T-helper 2 cell treated with Interferon-gamma antibody and Interleukin-4, amounts not matched to agents 5 μg/mL and 100 μg/mL, for 36 hours (primary cell): ENCODE measurements at regions not wholly inside any gene's neighbourhood (a gene's known extent, or its start where the extent isn't known, plus 50 kb on each side); places are given as distances from the start of the nearest gene placed in this dataset.
"Not testable (repeated sequence)": the region's sequence is repeated elsewhere in the genome, so short reads cannot be mapped to it uniquely, and the experiment has no call there.

ENCODE experiments used
- DNase-seq: peaks from one replicate; pipeline ENCODE4 v3.0.0; 2021; ENCODE audit warnings: low spot score
- H3K27ac Mint-ChIP-seq: one replicate; pipeline ENCODE4 v1.8.0; 2021; ENCODE audit warnings: mild to moderate bottlenecking, mixed read lengths
- H3K27me3 Mint-ChIP-seq: one replicate; pipeline ENCODE4 v1.8.0; 2021; ENCODE audit warnings: low read depth, mixed read lengths
- H3K36me3 Mint-ChIP-seq: one replicate; pipeline ENCODE4 v1.8.0; 2021; ENCODE audit warnings: low read depth, mixed read lengths
- H3K4me1 Mint-ChIP-seq: one replicate; pipeline ENCODE4 v1.8.0; 2021; ENCODE audit warnings: low read depth, mixed read lengths
- H3K4me3 Mint-ChIP-seq: one replicate; pipeline ENCODE4 v1.8.0; 2022; ENCODE audit warnings: mild to moderate bottlenecking, moderate library complexity, mixed read lengths
- H3K9me3 Mint-ChIP-seq: one replicate; pipeline ENCODE4 v1.8.0; 2021; ENCODE audit warnings: mixed read lengths

GRCh38 chr11:103714246-103714645 is 322.2 kb upstream of the DDI1 start:
- Mint-ChIP-seq H3K9me3 (no peaks in the 10 kb centered on the region), H3K27me3 (no peaks in the 10 kb centered on the region), H3K36me3 (no peaks in the 10 kb centered on the region), H3K27ac (no peak overlapping the region), H3K4me1 (no peaks in the 10 kb centered on the region), H3K4me3 (no peak overlapping the region)
- DNase-seq, result no peak

GRCh38 chr11:103716363-103716762 is 320.1 kb upstream of the DDI1 start:
- no peak overlapping the region for H3K27ac Mint-ChIP-seq
- H3K27me3 Mint-ChIP-seq, result no peaks in the 10 kb centered on the region
- no peaks in the 10 kb centered on the region for H3K36me3 Mint-ChIP-seq
- H3K4me3 Mint-ChIP-seq, result no peak overlapping the region
- DNase-seq, result no peak
- H3K9me3 Mint-ChIP-seq, result no peaks in the 10 kb centered on the region
- H3K4me1 Mint-ChIP-seq, result no peaks in the 10 kb centered on the region

DNA sequence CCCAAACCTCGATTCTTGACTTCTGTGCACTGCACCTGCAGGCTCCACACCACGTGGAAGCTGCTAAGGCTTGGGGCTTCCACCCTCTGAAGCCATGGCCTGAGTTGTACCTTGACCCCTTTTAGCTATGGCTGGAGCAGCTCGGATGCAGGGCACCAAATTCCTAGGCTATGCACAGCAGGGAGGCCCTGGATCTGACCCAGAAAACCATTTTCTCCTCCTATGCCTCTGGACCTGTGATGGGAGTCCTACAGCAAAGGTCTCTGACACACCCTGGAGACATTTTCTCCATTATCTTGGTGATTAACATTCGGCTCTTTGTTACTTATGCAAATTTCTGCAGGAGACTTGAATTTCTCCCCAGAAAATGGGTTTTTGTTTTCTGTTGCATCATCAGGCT is 309.2 kb upstream of the DDI1 start:
- Mint-ChIP-seq H3K27me3 (no peaks in the 10 kb centered on the region), H3K9me3 (peaks cover 25% of the 10 kb centered on the region), H3K4me1 (no peaks in the 10 kb centered on the region), H3K4me3 (no peak overlapping the region), H3K36me3 (no peaks in the 10 kb centered on the region), H3K27ac (no peak overlapping the region)
- no peak for DNase-seq

- no peak overlapping the region for H3K27ac Mint-ChIP-seq
- H3K27me3 Mint-ChIP-seq, result no peaks in the 10 kb centered on the region
- H3K36me3 Mint-ChIP-seq, result no peaks in the 10 kb centered on the region
- peaks cover 25% of the 10 kb centered on the region for H3K9me3 Mint-ChIP-seq
- no peak for DNase-seq
- no peaks in the 10 kb centered on the region for H3K4me1 Mint-ChIP-seq
- no peak overlapping the region for H3K4me3 Mint-ChIP-seq
These were observed 306.8 kb upstream of the DDI1 start for GRCh38 chr11:103729617-103730016.

DNA sequence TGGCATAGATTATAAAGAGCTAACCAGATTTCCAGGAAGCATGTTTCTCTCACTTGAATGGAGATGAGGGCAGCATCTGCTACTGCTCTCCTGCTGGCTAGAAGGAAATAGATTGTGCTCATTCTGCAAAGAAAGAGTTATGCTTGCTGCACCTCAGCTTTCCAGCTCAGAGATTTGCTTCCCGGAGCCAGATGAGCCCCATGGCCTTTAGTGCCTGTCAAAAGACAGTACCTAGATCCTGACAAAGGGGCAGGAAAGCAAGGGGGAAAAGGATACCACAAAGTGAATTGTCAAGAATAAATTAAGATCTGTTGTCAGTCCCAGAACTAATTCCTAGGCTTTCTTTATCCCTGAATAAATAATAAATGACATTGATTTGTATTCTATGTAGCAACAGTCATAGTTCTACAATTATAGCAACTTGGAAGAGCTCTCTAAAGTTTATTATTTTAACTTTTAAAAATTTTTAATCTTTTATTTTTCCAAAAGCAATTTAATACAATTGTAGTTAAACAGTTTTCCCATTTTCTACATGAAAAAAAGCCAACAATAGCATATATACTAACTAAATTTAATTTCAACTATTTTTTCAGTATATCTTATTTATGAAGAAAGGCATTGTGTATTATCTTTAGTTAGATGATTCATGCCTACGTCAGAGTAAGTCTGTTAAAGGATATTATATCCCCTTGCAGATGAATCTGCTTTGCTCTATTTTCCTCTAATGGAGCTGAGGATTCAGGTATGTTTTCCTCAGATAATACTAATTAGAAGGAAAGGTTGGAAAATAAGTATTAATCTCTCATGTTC is 306.1 kb upstream of the DDI1 start:
- no peak overlapping the region for H3K4me3 Mint-ChIP-seq
- H3K9me3 Mint-ChIP-seq, result peaks cover 19% of the 10 kb centered on the region
- H3K27me3 Mint-ChIP-seq, result no peaks in the 10 kb centered on the region
- H3K27ac Mint-ChIP-seq, result no peak overlapping the region
- H3K4me1 Mint-ChIP-seq, result no peaks in the 10 kb centered on the region
- no peaks in the 10 kb centered on the region for H3K36me3 Mint-ChIP-seq
- no peak for DNase-seq

DNA sequence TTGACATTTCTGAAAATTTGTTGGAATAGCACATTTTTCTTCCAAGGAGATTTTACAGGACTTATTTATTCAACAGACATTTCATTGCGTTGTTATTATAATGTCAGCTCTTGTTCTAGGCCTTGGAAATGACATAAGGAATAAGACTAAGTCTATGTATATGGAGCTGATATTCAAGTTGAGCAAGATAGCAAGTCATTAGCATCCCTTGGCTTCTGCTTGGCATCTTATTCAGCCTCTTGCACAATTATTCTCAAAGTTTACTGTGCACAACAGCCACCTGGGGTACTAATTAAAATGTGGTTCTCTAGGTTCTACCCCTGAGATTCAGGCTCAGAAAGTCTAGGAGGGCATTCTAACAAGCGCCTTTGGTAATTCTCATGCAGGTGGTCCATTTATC is 304.8 kb upstream of the DDI1 start:
- Mint-ChIP-seq H3K36me3 (no peaks in the 10 kb centered on the region), H3K9me3 (peaks cover 8% of the 10 kb centered on the region), H3K4me1 (no peaks in the 10 kb centered on the region), H3K4me3 (no peak overlapping the region), H3K27ac (no peak overlapping the region), H3K27me3 (no peaks in the 10 kb centered on the region)
- DNase-seq, result no peak

DNA sequence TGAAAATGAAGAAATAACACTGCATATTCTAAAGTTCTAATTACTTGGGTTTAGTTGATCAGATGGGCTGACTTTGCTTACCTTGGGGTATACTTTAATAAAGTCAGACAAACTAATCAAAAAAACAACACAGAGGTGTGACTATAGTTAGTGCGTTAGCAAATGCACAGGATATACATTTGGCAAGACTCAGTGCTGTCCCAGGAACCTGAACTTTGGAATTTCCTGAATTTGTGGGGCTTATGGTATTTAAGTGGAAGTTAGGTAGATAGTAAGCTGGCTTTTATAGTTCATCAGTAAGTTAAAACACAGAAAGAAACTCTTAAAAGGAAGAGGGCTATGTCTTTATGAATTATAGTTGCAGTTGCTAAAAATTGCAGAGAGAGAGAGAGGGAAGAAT is 302.6 kb upstream of the DDI1 start:
- no peaks in the 10 kb centered on the region for H3K27me3 Mint-ChIP-seq
- DNase-seq, result no peak
- H3K9me3 Mint-ChIP-seq, result no peaks in the 10 kb centered on the region
- H3K4me3 Mint-ChIP-seq, result no peak overlapping the region
- H3K4me1 Mint-ChIP-seq, result no peaks in the 10 kb centered on the region
- H3K27ac Mint-ChIP-seq, result no peak overlapping the region
- H3K36me3 Mint-ChIP-seq, result no peaks in the 10 kb centered on the region

GRCh38 chr11:103735497-103736032 is 300.9 kb upstream of the DDI1 start:
- DNase-seq, result no peak
- Mint-ChIP-seq H3K9me3 (no peaks in the 10 kb centered on the region), H3K4me1 (peaks cover 7% of the 10 kb centered on the region), H3K27ac (no peak overlapping the region), H3K36me3 (no peaks in the 10 kb centered on the region), H3K27me3 (no peaks in the 10 kb centered on the region), H3K4me3 (no peak overlapping the region)

- no peak overlapping the region for H3K27ac Mint-ChIP-seq
- H3K36me3 Mint-ChIP-seq, result no peaks in the 10 kb centered on the region
- no peaks in the 10 kb centered on the region for H3K27me3 Mint-ChIP-seq
- no peak overlapping the region for H3K4me3 Mint-ChIP-seq
- no peak for DNase-seq
- H3K9me3 Mint-ChIP-seq, result no peaks in the 10 kb centered on the region
- H3K4me1 Mint-ChIP-seq, result peaks cover 7% of the 10 kb centered on the region
These were observed 300.0 kb upstream of the DDI1 start for GRCh38 chr11:103736315-103737036.

DNA sequence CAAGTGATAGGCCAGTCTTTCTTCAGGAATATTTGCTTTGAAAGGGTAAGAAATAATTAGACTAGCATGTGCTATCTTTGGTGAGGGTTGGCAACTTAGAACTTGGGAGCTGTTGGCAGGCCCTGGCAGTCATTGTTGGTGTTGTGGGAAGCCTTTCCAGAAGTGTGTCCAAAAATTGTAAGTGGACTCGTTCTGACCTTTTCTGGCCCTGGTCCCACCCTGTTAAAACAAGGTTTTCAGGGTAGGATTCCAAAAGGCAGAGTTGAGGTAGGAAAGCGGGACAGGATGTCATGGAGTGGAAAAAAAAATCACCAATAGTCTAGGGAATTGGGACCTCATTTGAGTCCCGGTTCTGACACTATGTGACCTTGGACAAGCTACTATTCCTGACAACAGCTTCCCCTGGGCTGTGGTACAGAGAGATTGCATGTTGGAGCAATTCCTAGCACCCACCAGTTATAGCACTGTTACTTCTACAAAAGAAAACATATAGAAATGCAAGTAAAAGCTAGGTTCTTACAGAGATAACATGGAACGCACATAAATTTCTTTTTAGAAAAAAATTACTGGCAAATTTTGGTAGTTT is 299.3 kb upstream of the DDI1 start:
- Mint-ChIP-seq H3K4me3 (no peak overlapping the region), H3K9me3 (no peaks in the 10 kb centered on the region), H3K27me3 (no peaks in the 10 kb centered on the region), H3K4me1 (peaks cover 7% of the 10 kb centered on the region), H3K27ac (no peak overlapping the region), H3K36me3 (no peaks in the 10 kb centered on the region)
- no peak for DNase-seq

DNA sequence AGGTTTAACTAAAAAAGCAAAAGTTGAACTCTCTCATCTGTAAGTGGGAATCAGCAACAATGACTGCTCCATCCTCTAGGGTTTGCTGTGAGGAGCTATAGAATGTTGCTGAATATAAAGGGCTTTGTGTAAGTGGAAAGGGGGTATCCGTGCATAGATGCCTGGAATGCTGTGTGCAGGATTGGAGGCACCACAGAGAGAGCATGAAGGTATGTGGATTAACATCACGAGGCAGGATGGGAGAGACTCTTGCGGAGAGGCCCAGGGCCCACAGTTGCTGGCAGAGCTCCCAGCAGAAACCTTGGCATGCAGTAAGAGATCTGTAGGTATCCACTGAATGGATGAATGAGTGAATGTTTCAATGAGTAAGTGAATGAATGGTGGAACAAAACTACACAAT is 298.7 kb upstream of the DDI1 start:
- Mint-ChIP-seq H3K27ac (no peak overlapping the region), H3K4me1 (peaks cover 7% of the 10 kb centered on the region), H3K27me3 (no peaks in the 10 kb centered on the region), H3K9me3 (no peaks in the 10 kb centered on the region), H3K36me3 (no peaks in the 10 kb centered on the region), H3K4me3 (no peak overlapping the region)
- DNase-seq, result no peak

DNA sequence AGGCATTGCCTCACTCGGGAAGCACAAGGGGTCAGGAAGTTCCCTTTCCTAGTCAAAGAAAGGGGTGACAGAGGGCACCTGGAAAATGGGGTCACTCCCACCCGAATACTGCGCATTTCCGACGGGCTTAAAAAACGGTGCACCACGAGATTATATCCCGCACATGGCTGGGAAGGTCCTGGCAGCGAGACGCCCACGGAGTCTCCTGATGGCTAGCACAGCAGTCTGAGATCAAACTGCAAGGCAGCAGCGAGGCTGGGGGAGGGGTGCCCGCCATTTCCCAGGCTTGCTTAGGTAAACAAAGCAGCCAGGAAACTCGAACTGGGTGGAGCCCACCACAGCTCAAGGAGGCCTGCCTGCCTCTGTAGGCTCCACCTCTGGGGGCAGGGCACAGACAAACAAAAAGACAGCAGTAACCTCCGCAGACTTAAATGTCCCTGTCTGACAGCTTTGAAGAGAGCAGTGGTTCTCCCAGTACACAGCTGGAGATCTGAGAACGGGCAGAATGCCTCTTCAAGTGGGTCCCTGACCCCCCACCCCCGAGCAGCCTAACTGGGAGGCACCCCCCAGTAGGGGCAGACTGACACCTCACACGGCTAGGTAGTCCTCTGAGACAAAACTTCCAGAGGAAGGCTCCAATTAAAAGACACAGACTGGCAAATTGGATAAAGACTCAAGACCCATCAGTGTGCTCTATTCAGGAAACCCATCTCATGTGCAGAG is 297.2 kb upstream of the DDI1 start:
- not testable (repeated sequence) for H3K9me3 Mint-ChIP-seq, H3K27me3 Mint-ChIP-seq, H3K4me1 Mint-ChIP-seq, H3K36me3 Mint-ChIP-seq, DNase-seq, H3K27ac Mint-ChIP-seq
- peak overlapping the region; percentile 63 for H3K4me3 Mint-ChIP-seq

DNA sequence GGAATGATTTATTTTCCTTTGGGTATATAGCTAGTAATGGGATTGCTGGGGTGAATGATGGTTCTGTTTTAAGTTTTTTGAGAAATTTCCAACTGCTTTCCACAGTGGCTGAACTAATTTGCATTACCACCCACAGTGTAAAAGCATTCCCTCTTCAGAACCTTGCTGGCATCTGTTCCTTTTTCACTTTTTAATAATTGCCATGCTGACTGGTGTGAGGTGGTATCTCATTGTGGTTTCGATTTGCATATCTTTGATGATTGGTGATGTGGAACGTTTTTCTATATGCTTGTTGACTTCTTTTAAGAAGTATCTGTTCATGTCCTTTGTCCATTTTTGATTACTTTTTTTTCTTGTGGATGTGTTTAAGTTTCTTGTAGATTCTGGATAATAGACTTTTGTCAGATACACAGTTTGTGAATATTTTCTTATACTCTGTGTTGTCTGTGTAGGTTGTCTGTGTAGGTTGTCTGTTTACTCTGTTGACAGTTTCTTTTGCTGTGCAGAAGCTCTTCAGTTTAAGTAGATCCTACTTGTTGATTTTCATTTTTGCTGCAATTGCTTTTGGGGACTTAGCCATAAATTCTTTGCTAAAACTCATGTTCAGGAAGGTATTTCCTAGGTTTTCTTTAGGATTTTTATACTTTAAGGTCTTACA is 291.8 kb upstream of the DDI1 start:
- Mint-ChIP-seq H3K27ac (no peak overlapping the region), H3K4me3 (no peak overlapping the region), H3K4me1 (peaks cover 3% of the 10 kb centered on the region), H3K9me3 (peaks cover 4% of the 10 kb centered on the region), H3K27me3 (no peaks in the 10 kb centered on the region), H3K36me3 (no peaks in the 10 kb centered on the region)
- no peak for DNase-seq
